ENCODE measurements at regions not wholly inside any gene's neighbourhood (a gene's known extent, or its start where the extent isn't known, plus 50 kb on each side); places are given as distances from the start of the nearest gene placed in this dataset.

DNA sequence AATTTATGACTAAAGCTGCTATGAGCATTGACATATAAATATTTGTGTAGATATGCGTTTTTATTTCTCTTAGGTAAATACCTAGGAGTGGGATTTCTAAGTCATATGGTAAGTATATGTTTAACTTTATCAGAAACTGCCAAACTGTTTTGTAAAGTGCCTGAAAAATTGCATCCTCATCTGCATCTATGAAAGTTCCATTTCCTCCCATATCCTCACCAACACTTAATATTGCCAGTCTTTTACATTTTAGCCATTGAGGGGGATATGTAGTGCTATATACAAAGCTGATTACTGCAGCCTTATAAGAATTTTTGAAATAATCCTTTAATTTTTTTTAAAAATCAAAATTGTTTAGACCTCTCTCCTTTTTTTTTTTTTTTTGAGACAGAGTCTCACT lies 123.1 kb upstream of the SPRY4 start:
- TF ChIP-seq POLR2AphosphoS5 (IDR thresholded peaks at IDR 0.05; ENCODE audit: insufficient read depth, low read depth, low read length): no peak
- no peak for TF ChIP-seq POLR2A (IDR thresholded peaks at IDR 0.05; ENCODE audit: low read depth, low read length)
- TF ChIP-seq, protein P1, sequence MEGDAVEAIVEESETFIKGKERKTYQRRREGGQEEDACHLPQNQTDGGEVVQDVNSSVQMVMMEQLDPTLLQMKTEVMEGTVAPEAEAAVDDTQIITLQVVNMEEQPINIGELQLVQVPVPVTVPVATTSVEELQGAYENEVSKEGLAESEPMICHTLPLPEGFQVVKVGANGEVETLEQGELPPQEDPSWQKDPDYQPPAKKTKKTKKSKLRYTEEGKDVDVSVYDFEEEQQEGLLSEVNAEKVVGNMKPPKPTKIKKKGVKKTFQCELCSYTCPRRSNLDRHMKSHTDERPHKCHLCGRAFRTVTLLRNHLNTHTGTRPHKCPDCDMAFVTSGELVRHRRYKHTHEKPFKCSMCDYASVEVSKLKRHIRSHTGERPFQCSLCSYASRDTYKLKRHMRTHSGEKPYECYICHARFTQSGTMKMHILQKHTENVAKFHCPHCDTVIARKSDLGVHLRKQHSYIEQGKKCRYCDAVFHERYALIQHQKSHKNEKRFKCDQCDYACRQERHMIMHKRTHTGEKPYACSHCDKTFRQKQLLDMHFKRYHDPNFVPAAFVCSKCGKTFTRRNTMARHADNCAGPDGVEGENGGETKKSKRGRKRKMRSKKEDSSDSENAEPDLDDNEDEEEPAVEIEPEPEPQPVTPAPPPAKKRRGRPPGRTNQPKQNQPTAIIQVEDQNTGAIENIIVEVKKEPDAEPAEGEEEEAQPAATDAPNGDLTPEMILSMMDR (IDR thresholded peaks at IDR 0.05; ENCODE audit: extremely low read depth in 1 of 2, insufficient read depth in 1 of 2, low read depth in 1 of 2, low read length in 2 of 2): no peak
- TF ChIP-seq FOS (IDR thresholded peaks at IDR 0.05; ENCODE audit: borderline replicate concordance, insufficient read depth, low read length): no peak
- TF ChIP-seq, protein P2, sequence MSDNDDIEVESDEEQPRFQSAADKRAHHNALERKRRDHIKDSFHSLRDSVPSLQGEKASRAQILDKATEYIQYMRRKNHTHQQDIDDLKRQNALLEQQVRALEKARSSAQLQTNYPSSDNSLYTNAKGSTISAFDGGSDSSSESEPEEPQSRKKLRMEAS (IDR thresholded peaks at IDR 0.05; ENCODE audit: insufficient read depth, insufficient read length): no peak
- no peak for TF ChIP-seq EZH2 (IDR thresholded peaks at IDR 0.05; ENCODE audit: borderline replicate concordance, low read depth, low read length, severe bottlenecking)
